ENCODE measurements at regions not wholly inside any gene's neighbourhood (a gene's known extent, or its start where the extent isn't known, plus 50 kb on each side); places are given as distances from the start of the nearest gene placed in this dataset.
"Not testable (repeated sequence)": the region's sequence is repeated elsewhere in the genome, so short reads cannot be mapped to it uniquely, and the experiment has no call there.

DNA sequence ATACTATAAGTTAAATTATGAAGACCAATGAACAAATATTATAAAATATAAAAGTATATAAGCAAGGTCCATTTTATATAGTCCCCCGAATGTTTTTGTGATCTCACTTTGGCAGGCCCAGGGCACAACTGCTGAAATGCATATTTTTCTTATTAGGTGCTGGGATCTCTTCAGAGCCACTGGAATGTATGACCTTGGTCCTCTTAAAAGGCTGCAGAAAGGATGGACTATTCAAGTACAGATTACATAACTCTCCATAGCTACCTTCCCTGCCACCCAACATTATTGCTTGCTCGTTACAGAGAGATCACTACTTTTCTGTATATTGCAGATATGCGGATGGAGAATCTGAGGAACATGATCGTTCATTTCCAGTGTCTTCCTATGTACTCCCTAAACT lies 925.6 kb upstream of the CELF4 start:
- H3K9me3 Mint-ChIP-seq, result peaks cover 0 to 4% of the 10 kb centered on the region in 2 donors
- peaks cover 15 to 26% of the 10 kb centered on the region in 2 donors for H3K4me1 Mint-ChIP-seq
- H3K36me3 Mint-ChIP-seq, result peaks cover 0 to 2% of the 10 kb centered on the region in 2 donors
- no peaks in the 10 kb centered on the region for H3K27me3 Mint-ChIP-seq
- DNase-seq, result no peak
- ATAC-seq (replicated peaks), result no peak
- H3K27ac Mint-ChIP-seq, result no peak overlapping the region
- no peak overlapping the region for H3K4me3 Mint-ChIP-seq

DNA sequence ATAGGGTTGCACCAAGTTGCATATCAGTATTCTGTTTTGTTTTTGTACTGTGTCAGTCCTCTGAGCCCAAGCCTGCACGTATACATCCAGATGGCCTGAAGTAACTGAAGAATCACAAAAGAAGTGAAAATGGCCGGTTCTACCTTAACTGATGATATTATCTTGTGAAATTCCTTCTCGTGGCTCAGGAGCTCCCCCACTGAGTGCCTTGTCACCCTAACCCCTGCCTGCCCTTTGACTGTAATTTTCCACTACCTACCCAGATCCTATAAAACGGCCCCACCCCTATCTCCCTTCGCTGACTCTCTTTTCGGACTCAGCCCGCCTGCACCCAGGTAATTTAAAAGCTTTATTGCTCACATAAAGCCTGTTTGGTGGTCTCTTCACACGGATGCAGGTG lies 924.1 kb upstream of the CELF4 start:
- H3K36me3 Mint-ChIP-seq; H3K9me3 Mint-ChIP-seq; ATAC-seq (replicated peaks); DNase-seq; H3K27ac Mint-ChIP-seq; H3K4me3 Mint-ChIP-seq; H3K27me3 Mint-ChIP-seq: not testable (repeated sequence)
- H3K4me1 Mint-ChIP-seq, result peaks cover 11 to 21% of the 10 kb centered on the region in 2 donors

DNA sequence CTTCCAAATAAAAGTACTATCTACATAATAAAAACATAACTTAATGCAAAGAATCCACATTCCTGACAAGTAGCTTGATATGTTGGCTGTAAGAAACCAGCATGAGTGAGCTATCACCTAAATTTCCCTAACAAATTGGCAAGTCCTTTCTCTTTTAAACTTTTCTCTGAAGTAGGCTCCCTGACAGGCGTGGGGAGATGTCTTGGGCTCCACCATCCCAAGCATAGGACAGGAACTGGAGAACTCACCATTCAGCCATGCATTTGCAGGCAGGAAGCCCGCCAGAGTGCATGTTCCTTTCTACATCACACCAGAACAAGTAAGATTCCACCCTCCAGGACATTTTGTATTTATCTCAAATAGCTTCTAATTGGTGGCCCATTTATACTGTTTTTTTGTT lies 921.9 kb upstream of the CELF4 start:
- no peak overlapping the region for H3K4me3 Mint-ChIP-seq
- no peak overlapping the region for H3K27ac Mint-ChIP-seq
- H3K4me1 Mint-ChIP-seq, result peaks cover 2 to 3% of the 10 kb centered on the region in 2 donors
- DNase-seq (no peak), ATAC-seq (replicated peaks) (no peak)
- no peaks in the 10 kb centered on the region for H3K36me3 Mint-ChIP-seq
- no peaks in the 10 kb centered on the region for H3K27me3 Mint-ChIP-seq
- peaks cover 0 to 2% of the 10 kb centered on the region in 2 donors for H3K9me3 Mint-ChIP-seq

DNA sequence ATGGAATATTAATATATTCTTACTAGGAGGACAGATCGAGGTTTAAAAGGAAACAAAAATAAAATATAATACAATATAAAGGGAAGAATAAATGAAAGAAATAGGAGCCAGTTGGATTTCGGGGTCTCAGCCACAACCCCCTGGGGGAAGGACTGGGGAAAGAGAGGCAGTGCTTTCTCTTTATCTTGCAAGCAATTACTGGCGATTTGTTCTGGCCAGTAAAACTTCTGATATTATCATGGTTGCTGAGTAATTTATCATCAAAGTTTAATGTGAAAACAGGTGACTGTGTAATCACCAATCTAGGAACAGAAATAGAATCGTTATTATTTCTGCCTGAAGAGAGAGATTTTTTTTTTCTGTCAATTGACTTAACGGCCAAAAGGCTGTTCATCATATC lies 917.7 kb upstream of the CELF4 start:
- ATAC-seq (replicated peaks) (no peak), DNase-seq (no peak)
- no peaks in the 10 kb centered on the region for H3K36me3 Mint-ChIP-seq
- H3K4me1 Mint-ChIP-seq, result peaks cover 0 to 3% of the 10 kb centered on the region in 2 donors
- no peak overlapping the region for H3K27ac Mint-ChIP-seq
- no peak overlapping the region for H3K4me3 Mint-ChIP-seq
- H3K27me3 Mint-ChIP-seq, result no peaks in the 10 kb centered on the region
- H3K9me3 Mint-ChIP-seq, result peaks cover 3% of the 10 kb centered on the region in 2 donors

DNA sequence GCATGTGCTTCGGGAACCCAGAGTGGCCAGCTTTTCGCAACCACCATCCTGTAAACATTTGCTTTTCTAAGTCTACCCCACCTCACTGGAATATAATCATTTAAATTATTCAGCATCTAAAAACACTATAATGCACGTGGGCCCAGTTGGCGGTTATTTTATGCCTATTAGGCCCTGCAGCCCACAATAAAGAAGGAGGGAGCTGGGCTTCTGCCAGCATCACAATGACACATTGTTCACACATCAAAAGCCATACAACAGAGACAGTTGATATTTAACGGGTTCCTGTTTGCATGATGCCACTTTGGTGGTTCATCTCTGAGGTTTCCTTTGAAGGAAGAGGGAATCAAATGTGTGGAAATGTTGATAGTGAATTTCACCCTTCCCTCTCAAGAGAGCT lies 916.0 kb upstream of the CELF4 start:
- ATAC-seq (replicated peaks), result no peak
- Mint-ChIP-seq H3K27ac (no peak overlapping the region), H3K36me3 (no peaks in the 10 kb centered on the region), H3K9me3 (peaks cover 2 to 3% of the 10 kb centered on the region in 2 donors), H3K27me3 (no peaks in the 10 kb centered on the region), H3K4me3 (no peak overlapping the region), H3K4me1 (peaks cover 0 to 3% of the 10 kb centered on the region in 2 donors)
- DNase-seq, result no peak

DNA sequence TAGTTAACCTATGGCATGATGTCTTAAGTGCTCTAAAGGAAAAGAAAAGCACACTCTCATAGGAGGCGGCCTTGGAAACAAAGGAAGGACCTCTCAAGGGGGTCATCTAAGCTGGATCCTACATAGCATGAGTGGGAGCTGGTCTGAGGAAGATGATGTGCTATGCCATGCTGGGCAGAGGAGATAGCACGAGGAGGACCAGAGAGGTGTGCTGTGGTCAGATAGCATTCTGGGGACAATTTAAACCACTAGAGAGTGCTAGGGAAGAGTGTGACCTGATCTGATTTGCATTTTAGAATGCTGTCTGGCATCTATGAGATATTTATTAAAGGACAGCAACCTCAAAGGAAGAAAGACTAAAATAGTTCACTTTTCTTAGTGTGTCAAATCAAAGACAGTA lies 910.1 kb upstream of the CELF4 start:
- ATAC-seq (replicated peaks) (no peak), DNase-seq (no peak)
- Mint-ChIP-seq H3K4me3 (no peak overlapping the region), H3K27me3 (no peaks in the 10 kb centered on the region), H3K27ac (no peak overlapping the region), H3K9me3 (peaks cover 9 to 11% of the 10 kb centered on the region in 2 donors), H3K36me3 (no peaks in the 10 kb centered on the region), H3K4me1 (no peaks in the 10 kb centered on the region)

DNA sequence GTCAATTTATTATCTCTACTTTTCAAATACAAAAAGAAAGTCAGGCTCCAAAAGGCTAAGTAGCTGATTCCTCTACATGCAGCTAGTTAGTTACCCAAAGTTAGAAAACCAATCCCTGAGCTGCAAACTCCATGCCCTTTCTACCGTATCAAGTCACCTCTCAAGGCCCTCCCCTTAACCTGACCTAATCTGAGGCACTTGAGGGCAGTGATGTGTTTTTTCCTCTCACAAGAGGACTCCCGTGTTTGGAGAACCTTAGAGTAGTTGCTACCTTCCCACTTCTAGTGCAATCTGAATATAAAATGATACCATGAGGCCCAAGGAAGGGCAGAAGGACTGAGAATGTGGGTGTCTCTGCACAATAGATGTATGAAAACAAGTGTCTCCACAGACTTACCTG lies 907.9 kb upstream of the CELF4 start:
- Mint-ChIP-seq H3K4me3 (no peak overlapping the region), H3K27me3 (no peaks in the 10 kb centered on the region), H3K4me1 (no peaks in the 10 kb centered on the region), H3K36me3 (no peaks in the 10 kb centered on the region), H3K27ac (no peak overlapping the region), H3K9me3 (peaks cover 6 to 9% of the 10 kb centered on the region in 2 donors)
- ATAC-seq (replicated peaks), result no peak
- no peak for DNase-seq

DNA sequence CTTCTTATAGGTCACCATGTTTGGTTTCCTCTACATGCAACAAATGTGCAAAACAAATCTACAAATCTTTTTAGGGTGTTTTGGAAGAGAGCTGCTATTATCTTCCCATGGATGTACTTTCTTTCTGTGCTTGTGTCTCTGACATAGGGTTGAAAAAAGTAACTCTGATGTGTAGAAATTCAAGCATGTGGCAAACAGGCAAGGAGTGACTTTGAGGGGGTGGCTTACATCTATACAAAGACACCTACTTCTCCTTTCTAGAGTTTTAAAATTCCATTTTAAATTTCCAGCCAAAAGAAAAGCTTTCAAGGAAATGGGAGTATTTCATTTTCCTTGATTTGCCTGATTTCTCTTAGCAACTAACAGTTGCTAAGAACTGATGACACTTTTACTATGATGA lies 904.8 kb upstream of the CELF4 start:
- Mint-ChIP-seq H3K4me1 (no peaks in the 10 kb centered on the region), H3K27me3 (no peaks in the 10 kb centered on the region), H3K36me3 (no peaks in the 10 kb centered on the region), H3K4me3 (no peak overlapping the region), H3K9me3 (peaks cover 6 to 9% of the 10 kb centered on the region in 2 donors), H3K27ac (no peak overlapping the region)
- no peak for ATAC-seq (replicated peaks)
- no peak for DNase-seq

DNA sequence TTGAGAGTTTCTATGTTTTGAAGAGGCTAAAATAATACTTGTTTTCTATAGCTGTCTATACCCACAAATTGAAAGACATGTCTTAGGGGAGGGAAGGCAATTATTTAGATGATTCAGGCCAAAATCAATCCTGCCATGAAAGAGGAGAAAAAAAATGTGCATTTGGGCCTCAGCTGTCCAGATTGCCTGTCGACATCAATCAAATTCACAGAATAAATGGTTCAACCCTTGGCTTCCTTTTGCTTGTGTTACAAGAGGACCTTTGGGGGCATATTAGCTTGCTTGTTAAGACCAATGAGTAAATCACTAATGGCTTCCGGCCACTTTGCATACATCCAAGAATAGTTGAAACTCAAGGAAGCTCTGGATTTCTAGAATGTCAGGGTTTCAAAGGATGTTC lies 900.8 kb upstream of the CELF4 start:
- Mint-ChIP-seq H3K27me3 (no peaks in the 10 kb centered on the region), H3K4me3 (no peak overlapping the region), H3K9me3 (peaks cover 0 to 3% of the 10 kb centered on the region in 2 donors), H3K36me3 (no peaks in the 10 kb centered on the region), H3K4me1 (no peaks in the 10 kb centered on the region), H3K27ac (no peak overlapping the region)
- no peak for ATAC-seq (replicated peaks)
- DNase-seq, result no peak

DNA sequence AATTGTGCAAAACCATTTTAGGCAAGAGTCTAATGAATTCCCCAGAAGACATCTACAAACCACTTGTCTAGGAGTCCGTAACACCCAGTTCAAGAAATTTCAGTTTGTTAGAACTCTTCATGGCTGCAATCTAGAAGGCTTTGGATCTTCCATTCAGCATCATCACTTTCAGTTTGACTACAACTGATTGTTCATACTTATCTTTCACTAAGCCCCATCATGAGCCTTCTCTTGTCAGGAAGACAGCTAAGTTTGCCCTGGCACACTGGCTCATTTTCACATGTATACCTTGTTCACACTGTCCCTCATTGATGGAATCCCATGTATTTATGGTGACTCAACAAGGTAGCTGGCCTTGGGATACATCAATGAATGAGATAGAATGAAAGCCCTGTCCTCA lies 898.4 kb upstream of the CELF4 start:
- no peak for DNase-seq
- Mint-ChIP-seq H3K27ac (no peak overlapping the region), H3K4me1 (no peaks in the 10 kb centered on the region), H3K27me3 (no peaks in the 10 kb centered on the region), H3K4me3 (no peak overlapping the region), H3K36me3 (no peaks in the 10 kb centered on the region), H3K9me3 (peaks cover 0 to 3% of the 10 kb centered on the region in 2 donors)
- ATAC-seq (replicated peaks), result no peak

DNA sequence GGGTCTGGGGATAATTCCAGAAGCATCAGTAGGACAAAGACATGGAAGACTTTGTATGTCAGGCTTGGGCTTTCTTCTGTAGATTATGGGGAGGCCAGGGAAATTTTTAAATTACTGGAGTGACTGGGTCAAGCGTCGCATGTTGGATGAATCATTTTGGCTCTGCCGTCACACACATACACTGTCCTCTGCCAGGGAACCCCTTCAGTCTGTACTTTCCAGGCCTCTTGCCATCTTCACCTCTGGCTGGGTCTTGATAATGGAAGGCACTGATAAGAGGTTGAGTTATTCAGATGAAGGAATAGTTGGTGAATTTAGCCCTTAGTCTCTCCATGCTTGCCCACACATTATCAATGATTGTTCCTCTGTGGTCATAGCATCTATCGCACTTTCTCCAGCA lies 895.1 kb upstream of the CELF4 start:
- H3K36me3 Mint-ChIP-seq, result no peaks in the 10 kb centered on the region
- peaks cover 0 to 3% of the 10 kb centered on the region in 2 donors for H3K9me3 Mint-ChIP-seq
- DNase-seq, result no peak
- no peak overlapping the region for H3K4me3 Mint-ChIP-seq
- ATAC-seq (replicated peaks), result no peak
- H3K4me1 Mint-ChIP-seq, result no peaks in the 10 kb centered on the region
- H3K27me3 Mint-ChIP-seq, result no peaks in the 10 kb centered on the region
- no peak overlapping the region for H3K27ac Mint-ChIP-seq

DNA sequence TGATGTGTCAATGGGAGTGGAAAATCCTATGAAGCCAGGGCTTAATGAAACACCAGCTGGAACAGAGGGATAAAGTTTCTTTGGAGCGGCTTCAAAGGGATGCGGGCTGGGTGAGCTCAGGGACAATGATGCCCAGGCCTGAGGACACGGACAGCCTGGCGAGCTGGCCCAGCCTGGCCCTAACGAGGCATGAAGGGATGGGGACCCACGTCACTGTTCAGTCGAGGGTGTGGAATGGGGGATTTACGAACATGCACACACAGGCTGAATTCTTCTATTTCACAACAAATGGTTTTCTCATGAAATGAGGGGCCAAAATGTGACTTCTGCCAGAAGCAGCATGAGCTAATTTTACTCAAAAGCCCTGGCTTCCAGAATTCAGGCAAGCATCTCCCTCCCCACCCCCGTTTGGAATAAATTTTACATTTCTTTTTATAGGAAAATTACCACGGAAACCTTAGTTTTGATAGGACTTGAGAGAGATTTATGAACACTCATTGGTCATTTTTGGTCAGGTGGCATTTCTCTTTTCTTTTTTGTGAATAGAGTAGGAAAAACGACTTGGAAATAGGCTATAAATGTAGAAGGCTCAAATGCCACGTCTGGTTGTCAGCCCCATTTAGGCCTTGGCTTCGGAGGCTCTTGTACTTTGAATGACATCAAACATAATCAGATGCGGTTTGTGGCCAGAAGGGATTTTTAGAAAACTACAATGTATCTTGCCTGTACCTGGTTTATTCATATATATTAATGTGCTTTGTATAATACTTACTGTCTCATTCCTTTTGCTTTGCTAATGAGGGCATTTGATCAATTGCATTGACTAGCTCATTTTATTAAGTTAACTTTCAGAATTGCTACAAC lies 893.8 kb upstream of the CELF4 start:
- Mint-ChIP-seq H3K36me3 (no peaks in the 10 kb centered on the region), H3K27me3 (no peaks in the 10 kb centered on the region), H3K4me1 (no peaks in the 10 kb centered on the region), H3K9me3 (peaks cover 0 to under 1% of the 10 kb centered on the region in 2 donors), H3K4me3 (no peak overlapping the region), H3K27ac (no peak overlapping the region)
- ATAC-seq (replicated peaks) (no peak), DNase-seq (no peak)

DNA sequence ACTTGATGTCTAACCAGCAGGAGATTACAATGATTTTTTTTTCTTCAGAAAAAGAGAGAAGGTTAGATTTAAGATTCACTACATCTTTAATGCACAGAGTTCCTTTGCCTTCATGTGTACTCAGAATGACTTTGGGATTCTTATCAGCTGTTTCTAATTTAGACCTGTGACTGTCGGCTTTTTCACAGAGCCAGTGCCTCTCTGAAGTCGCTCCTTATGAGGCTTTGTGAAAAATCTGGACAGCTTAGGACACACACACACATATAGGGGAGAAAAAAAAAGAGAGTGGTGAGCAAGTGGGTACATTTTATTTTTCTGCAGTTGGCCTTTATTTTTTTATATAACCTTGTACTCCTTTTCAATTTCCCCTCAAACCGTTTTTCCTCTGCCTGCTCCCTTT lies 893.1 kb upstream of the CELF4 start:
- Mint-ChIP-seq H3K27me3 (no peaks in the 10 kb centered on the region), H3K9me3 (no peaks in the 10 kb centered on the region), H3K27ac (no peak overlapping the region), H3K4me1 (no peaks in the 10 kb centered on the region), H3K4me3 (no peak overlapping the region), H3K36me3 (no peaks in the 10 kb centered on the region)
- ATAC-seq (replicated peaks) (no peak), DNase-seq (no peak)

DNA sequence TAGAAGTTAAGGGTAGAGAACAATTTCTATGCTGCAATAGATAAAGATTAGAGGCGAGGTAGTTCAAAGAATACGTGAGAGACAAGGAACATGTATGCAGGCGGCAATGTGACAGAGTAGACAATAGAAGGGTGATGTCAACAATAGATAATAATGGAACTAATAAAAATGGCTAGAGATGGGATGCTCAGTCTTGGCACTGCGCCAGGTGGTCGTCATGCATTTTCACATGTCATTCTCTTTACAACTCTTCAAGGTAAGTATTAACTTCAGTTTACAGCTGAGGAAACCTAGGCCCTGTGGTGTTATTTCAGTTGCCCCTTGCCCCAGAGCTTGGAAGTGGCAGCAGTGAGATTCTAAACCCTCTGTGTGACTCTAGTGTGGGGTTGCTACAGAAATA lies 890.7 kb upstream of the CELF4 start:
- no peaks in the 10 kb centered on the region for H3K27me3 Mint-ChIP-seq
- no peak for ATAC-seq (replicated peaks)
- no peak overlapping the region for H3K4me3 Mint-ChIP-seq
- H3K27ac Mint-ChIP-seq, result no peak overlapping the region
- H3K9me3 Mint-ChIP-seq, result no peaks in the 10 kb centered on the region
- no peaks in the 10 kb centered on the region for H3K4me1 Mint-ChIP-seq
- H3K36me3 Mint-ChIP-seq, result no peaks in the 10 kb centered on the region
- DNase-seq, result no peak

DNA sequence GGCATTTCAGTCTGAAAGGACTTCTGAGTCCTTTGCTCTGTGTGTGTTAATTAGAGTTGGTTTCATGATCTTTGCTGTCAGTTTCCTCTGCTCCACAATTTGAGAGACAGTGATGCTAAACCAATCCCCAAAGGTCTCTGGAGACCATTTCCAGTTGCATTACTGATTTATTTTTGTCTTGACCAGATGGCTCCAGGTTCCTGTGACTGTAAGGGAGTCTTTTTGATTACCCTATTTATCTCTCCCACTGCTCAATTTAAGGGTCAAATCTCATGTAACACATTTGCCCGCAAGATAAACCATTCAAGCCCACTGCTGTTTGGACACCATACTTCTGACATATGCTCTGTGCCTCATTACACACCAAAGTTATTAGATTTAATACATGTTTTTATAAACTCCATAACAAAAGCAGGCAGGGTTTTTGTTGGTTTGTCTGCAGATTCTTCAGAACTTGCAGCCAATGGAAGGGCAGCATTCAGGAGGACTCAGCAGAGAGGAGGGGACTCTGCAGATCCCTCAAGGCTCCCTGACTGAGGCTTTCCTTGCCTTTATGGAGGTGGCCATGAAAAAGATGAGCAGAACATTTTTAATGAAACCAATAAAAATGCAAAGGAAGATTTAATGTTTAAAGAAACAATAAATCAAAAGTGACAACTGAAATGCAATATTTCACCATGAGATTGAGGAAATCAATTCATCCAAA lies 889.3 kb upstream of the CELF4 start:
- Mint-ChIP-seq H3K27ac (no peak overlapping the region), H3K9me3 (no peaks in the 10 kb centered on the region), H3K4me3 (no peak overlapping the region), H3K27me3 (no peaks in the 10 kb centered on the region), H3K4me1 (no peaks in the 10 kb centered on the region), H3K36me3 (no peaks in the 10 kb centered on the region)
- ATAC-seq (replicated peaks) (no peak), DNase-seq (no peak)
